CD4-positive, alpha-beta T cell treated with Interleukin-10 for 1 hour (primary cell): ENCODE measurements at regions not wholly inside any gene's neighbourhood (a gene's known extent, or its start where the extent isn't known, plus 50 kb on each side); places are given as distances from the start of the nearest gene placed in this dataset.
"Not testable (repeated sequence)": the region's sequence is repeated elsewhere in the genome, so short reads cannot be mapped to it uniquely, and the experiment has no call there.

Experiments
- DNase-seq: peaks from one replicate; pipeline ENCODE4 v3.0.0-alpha.2; 2020

- no peak for DNase-seq
Measured at GRCh38 chr2:13650586-13651180, 933.9 kb downstream of the TRIB2 start.

- no peak for DNase-seq
Measured at GRCh38 chr2:13651684-13652131, 935.0 kb downstream of the TRIB2 start.

DNA sequence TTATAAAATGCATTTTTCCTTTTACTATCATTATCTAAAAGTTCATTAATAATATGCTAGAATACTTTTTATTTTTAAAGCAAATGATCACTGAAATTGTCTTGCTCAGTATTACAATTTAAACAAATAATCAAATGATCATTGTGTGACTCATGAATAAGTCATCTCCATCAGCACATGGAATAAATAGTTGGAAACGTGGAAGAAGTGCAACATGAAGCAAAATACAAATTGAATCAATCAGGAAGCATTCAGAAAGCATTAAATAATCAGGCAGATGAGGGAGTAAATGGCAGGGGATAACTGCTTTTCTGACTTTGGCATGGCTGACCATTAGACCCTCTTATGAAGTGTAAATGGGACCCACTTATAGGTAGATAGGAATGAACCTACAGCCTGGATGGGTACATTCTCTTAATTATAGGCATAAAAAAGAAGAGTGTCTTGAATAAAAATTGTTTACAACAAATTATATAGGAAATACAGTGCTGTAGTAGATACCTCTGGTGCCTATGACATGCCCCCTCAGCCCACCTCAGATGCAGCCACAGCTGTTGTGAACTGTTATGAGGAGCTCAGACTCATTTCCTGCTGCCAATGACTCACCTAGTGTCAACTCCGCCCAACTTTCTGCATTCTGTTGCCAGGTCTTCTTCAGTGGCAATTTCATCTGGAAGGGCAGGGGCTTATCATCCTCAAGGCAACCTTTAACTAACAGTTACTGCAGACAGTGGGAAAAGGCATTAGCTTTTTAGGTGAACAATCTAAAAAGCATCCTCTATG, 936.0 kb downstream of the TRIB2 start:
- DNase-seq = no peak

GRCh38 chr2:13654416-13654815, 937.7 kb downstream of the TRIB2 start:
- no peak for DNase-seq

DNA sequence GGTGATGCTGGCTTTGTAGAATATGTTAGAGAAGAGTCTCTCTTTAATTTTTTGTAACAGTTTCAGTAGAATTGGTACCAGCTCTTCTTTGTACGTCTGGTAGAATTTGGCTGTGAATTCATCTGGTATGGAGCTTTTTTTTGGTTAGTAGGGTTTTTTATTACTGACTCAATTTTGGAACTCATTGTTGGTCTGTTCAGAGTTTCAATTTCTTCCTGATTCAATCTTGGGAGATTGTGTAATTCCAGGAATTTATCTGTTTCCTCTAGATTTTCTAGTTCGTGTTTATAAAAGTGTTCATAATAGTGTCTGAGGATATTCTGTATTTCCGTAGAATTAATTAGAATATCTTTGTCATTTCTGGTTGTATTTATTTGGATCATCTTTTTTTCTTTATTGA, 943.5 kb downstream of the TRIB2 start:
- DNase-seq = no peak

GRCh38 chr2:13662055-13662454, 945.3 kb downstream of the TRIB2 start:
- DNase-seq = no peak

GRCh38 chr2:13666582-13667414, 950.1 kb downstream of the TRIB2 start:
- DNase-seq = no peak

DNA sequence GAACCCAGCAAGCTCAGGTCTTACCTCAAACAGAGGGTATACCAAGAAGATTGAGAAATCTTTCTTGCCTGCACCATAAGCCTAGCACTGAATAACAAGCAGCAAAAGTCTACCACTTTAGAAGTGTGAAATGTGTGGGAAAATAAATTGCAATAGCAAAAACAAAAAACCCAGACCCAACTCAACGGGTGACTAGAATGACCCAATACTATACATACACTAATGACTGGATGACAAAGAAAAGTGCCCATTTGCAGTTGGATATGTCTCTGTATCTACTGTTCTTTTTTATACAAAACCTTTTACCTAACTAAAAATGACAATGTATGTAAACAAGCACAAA, 950.6 kb downstream of the TRIB2 start:
- DNase-seq = no peak

- no peak for DNase-seq
Measured at GRCh38 chr2:13669607-13670006, 952.9 kb downstream of the TRIB2 start.

DNA sequence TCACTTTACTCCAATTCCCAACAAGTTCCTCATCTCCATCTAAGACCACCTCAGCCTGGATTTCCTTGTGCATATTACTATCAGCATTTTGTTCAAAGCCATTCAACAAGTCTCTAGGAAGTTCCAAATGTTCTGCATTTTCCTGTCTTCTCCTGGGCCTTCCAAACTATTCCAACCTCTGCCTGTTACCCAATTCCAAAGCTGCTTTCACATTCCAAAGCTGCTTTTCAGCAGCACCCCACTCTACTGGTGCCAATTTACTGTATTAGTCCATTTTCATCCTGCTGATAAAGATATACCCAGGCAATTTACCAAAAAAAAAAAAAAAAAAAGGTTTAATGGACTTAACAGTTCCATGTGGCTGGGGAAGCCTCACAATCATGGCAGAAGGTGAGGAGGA, 957.1 kb downstream of the TRIB2 start:
- not testable (repeated sequence) for DNase-seq

DNA sequence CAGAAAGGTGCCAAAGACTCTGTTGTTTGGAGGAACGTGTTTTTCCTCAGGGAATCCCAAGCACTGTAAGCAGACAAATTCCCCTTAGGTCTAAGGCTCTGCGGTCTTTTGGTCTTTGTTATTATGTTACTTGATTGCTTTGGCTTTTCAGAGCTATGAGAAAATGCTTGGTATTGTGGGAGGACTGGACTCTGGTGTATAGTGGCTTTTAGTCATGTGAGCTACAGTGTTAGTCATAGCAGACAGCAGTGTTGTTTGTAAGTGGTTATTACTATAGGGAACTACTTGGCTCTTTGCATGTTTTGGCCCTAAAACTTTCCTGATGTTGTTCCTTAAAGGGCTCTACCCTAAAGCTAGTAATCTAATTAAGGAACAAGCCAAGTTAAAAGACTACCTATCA, 956.2 kb upstream of the LRATD1 start:
- DNase-seq = no peak

- DNase-seq = no peak
Measured at GRCh38 chr2:13681936-13682335, 950.6 kb upstream of the LRATD1 start.

GRCh38 chr2:13682540-13683272, 949.8 kb upstream of the LRATD1 start:
- DNase-seq = no peak

- DNase-seq = no peak
Measured at GRCh38 chr2:13686262-13686661, 946.3 kb upstream of the LRATD1 start.

- DNase-seq = no peak
Measured at GRCh38 chr2:13694673-13695072, 937.8 kb upstream of the LRATD1 start.

GRCh38 chr2:13696601-13697000, 935.9 kb upstream of the LRATD1 start:
- DNase-seq = no peak

- DNase-seq = no peak
Measured at GRCh38 chr2:13698847-13699246, 933.7 kb upstream of the LRATD1 start.

DNA sequence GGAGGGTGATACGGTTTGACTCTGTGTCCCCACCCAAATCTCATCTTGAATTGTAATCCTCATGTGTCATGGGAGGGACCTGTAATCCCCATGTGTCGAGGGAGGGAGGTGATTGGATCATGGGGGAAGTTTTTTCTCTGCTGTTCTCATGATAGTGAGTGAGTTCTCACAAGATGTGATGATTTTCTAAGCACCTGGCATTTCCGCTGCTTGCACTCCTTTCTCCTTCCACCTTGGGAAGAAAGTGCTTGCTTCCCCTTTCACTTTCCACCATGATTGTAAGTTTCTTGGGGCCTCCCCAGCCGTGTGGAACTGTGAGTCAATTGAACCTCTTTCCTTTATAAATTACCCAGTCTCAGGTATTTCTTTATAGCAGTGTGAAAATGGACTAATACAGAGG, 932.6 kb upstream of the LRATD1 start:
- DNase-seq = not testable (repeated sequence)

DNA sequence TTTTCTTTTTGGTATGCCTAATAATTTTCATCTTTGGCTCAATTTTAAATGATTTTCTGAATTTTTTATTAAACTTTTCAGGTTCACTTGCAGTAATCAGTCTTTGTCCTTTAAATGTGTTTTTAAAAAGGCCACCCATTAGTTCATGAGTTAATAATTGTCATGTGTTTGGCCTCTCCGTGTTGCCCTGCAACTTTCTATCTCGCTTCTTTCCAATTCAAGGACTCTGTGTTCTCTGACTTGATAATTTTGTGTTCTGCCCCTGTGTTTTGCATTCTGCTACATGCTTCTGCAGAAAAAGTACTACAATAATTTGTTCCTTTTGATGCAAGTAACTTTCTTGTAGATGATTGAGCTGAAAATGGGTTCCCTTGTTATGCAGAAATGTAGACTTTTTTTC, 921.4 kb upstream of the LRATD1 start:
- no peak for DNase-seq

DNA sequence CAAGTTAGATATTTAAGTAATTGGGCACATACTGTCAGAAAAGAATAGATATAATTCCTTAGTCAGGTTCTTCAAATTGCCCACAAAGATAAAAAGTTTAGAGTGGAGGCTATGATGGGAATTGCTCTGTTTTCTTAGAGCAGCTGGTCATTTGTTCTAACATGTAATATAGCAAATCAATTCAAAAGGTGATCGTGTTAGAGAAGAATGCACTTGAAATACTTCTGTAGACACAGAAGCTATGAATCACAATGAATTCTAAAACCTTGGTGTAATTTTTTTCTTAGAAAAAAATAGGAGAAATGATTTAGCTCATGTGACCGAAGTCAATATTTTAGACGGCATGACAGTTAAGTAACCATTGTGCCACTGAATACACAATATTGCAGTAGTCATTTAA, 918.1 kb upstream of the LRATD1 start:
- no peak for DNase-seq

GRCh38 chr2:13725945-13726344, 906.6 kb upstream of the LRATD1 start:
- no peak for DNase-seq

DNA sequence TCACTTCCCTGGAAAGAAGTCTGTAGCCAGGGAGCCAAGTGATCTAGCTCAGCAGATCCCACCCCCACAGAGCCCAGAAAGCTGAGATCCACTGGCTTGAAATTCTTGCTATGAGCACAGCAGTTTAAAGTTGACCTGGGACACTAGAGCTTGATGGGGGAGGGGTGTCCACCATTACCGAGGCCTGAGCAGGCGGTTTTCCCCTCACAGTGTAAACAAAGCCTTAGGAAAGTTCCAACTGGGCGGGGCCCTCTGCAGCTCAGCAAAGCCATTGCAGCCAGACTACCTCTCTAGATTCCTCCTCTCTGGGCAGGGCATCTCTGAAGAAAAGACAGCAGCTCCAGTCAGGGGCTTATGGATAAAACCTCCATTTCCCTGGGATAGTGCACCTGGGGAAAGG, 887.2 kb upstream of the LRATD1 start:
- DNase-seq = no peak

GRCh38 chr2:13751955-13752354, 880.6 kb upstream of the LRATD1 start:
- no peak for DNase-seq
